ENCODE measurements at regions not wholly inside any gene's neighbourhood (a gene's known extent, or its start where the extent isn't known, plus 50 kb on each side); places are given as distances from the start of the nearest gene placed in this dataset.

DNA sequence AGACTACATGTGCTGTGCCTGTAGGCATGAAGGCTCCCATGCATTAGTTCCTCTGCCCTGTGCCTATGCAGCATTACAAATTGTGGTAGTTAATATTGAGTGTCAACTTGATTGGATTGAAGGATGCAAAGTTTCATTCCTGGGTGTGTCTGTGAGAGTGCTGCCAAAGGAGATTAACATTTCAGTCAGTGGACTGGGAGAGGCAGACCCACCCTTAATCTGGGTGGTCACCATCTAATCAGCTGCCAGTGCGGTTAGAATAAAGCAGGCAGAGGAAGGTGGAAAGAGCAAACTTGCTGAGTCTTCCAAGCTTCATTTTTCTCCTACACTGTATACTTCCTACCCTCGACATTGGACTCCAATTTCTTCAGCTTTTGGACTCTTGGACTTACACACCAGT is 460.2 kb upstream of the SMIM31 start:
- H3K27me3 ChIP-seq (replicated peaks in 1 of 4; ENCODE audit: control insufficient read depth in 3 of 4, extremely low read depth in 1 of 4, insufficient read depth in 3 of 4, low read length in 3 of 4): no peaks in the 10 kb centered on the region
- no peak overlapping the region for H2BK12ac ChIP-seq (ENCODE audit: low read depth, low read length)
- H2BK20ac ChIP-seq (ENCODE audit: low read length): no peak overlapping the region
- H4K8ac ChIP-seq (ENCODE audit: extremely low read depth, insufficient read depth, low read length): no peak overlapping the region
- no peak overlapping the region for H3K4me2 ChIP-seq (ENCODE audit: insufficient read depth in 1 of 2, low read depth in 2 of 2, low read length in 2 of 2)
- no peak overlapping the region for H3K9ac ChIP-seq (replicated peaks in 1 of 4; ENCODE audit: extremely low read depth in 1 of 4, low read depth in 3 of 4, low read length in 3 of 4)
- no peak overlapping the region for H3K56ac ChIP-seq (replicated peaks; ENCODE audit: insufficient read length, low read depth, low read length)
- H3K4ac ChIP-seq (replicated peaks; ENCODE audit: insufficient read length, low read depth, low read length): no peak overlapping the region
- H3K79me1 ChIP-seq (ENCODE audit: low read depth, low read length): no peaks in the 10 kb centered on the region
- no peak for DNase-seq (ENCODE audit: low read depth in 1 of 2, low spot score in 2 of 2)
- H3K18ac ChIP-seq (ENCODE audit: extremely low read depth, low read length): no peak overlapping the region
- no peaks in the 10 kb centered on the region for H3K9me3 ChIP-seq (ENCODE audit: insufficient read depth in 2 of 2, low read depth in 1 of 2, low read length in 1 of 2)
- no peaks in the 10 kb centered on the region for H3K4me1 ChIP-seq (replicated peaks in 1 of 4; ENCODE audit: control insufficient read depth in 3 of 4, insufficient read depth in 4 of 4, low read length in 3 of 4)
- no peaks in the 10 kb centered on the region for H3K23me2 ChIP-seq (ENCODE audit: low read depth, low read length)
- H2AK5ac ChIP-seq (ENCODE audit: low read depth, low read length): no peak overlapping the region
- no peak overlapping the region for H2BK120ac ChIP-seq (replicated peaks; ENCODE audit: low read depth, low read length)
- ChIA-PET POLR2A (ENCODE audit: partially characterized antibody) (interaction anchor here (0.6 kb wide), 1 partner anchor 44 kb away, joined by 5 read pairs; no protein-coding TSS in a partner anchor), CTCF (ENCODE audit: partially characterized antibody) (no interaction called here)
- no peak overlapping the region; the same call in 1 of the 2 replicates for H3K27ac ChIP-seq (ENCODE audit: low read depth, low read length)
- H4K20me1 ChIP-seq (replicated peaks in 1 of 2; ENCODE audit: control insufficient read depth in 1 of 2, insufficient read depth in 2 of 2, low read length in 2 of 2): no peaks in the 10 kb centered on the region
- H2AFZ ChIP-seq (ENCODE audit: low read length): no peak overlapping the region
- H4K91ac ChIP-seq (replicated peaks; ENCODE audit: insufficient read length, low read length): no peak overlapping the region
- FAIRE-seq: no peak
- no peaks in the 10 kb centered on the region for H3K79me2 ChIP-seq (ENCODE audit: control insufficient read depth in 1 of 2, insufficient read depth in 2 of 2, low read length in 2 of 2)
- no peak overlapping the region for H3K23ac ChIP-seq (ENCODE audit: insufficient read length)
- H2BK5ac ChIP-seq (ENCODE audit: low read depth, low read length): no peak overlapping the region
- no peak overlapping the region for H4K5ac ChIP-seq (ENCODE audit: insufficient read length, low read depth, low read length)
- H3K14ac ChIP-seq (ENCODE audit: insufficient read length): no peak overlapping the region
- no peaks in the 10 kb centered on the region for H3K36me3 ChIP-seq (ENCODE audit: control insufficient read depth in 2 of 4, insufficient read depth in 4 of 4, low read length in 3 of 4)
- no peak overlapping the region for H2BK15ac ChIP-seq (ENCODE audit: low read length)
- 85% methylated on average over 2 of the region's 2 CpGs; no CpG with 5 or more reads in 1 of the 2 experiments for WGBS, 2 experiments (ENCODE audit: extremely low coverage in 1 of 2, insufficient coverage in 1 of 2, insufficient read length in 1 of 2, insufficient replicate concordance in 2 of 2, low coverage in 1 of 2, low lambda C conversion rate in 2 of 2, missing lambda C conversion rate in 1 of 2)
- no peak overlapping the region for H3K4me3 ChIP-seq (ENCODE audit: extremely low read depth in 1 of 4, insufficient read depth in 2 of 4, low read depth in 3 of 4, low read length in 4 of 4)
- TF ChIP-seq SP2 (IDR thresholded peaks at IDR 0.05; ENCODE audit: low read length): no peak
- TF ChIP-seq MAFK (IDR thresholded peaks at IDR 0.05; ENCODE audit: low read depth, low read length): no peak

Data from H1 (cell line).